Neural crest cell (in vitro differentiated cells): ENCODE measurements at regions not wholly inside any gene's neighbourhood (a gene's known extent, or its start where the extent isn't known, plus 50 kb on each side); places are given as distances from the start of the nearest gene placed in this dataset.

Experiments
- DNase-seq: peaks from one replicate; pipeline ENCODE4 v3.0.0; 2021; ENCODE audit warnings: low read depth, mixed read lengths, low spot score
- H3K27ac Mint-ChIP-seq: one replicate; pipeline ENCODE4 v1.8.0; 2021; ENCODE audit warnings: mild to moderate bottlenecking, mixed read lengths; ENCODE audit not compliant: unreplicated experiment
- H3K27me3 Mint-ChIP-seq: 2 replicates; pipeline ENCODE4 v1.8.0; 2021; ENCODE audit warnings: low read depth, mild to moderate bottlenecking, mixed read lengths
- H3K36me3 Mint-ChIP-seq: 2 replicates; pipeline ENCODE4 v1.8.0; 2021; ENCODE audit warnings: low read depth, mild to moderate bottlenecking, mixed read lengths
- H3K4me1 Mint-ChIP-seq: 2 replicates; pipeline ENCODE4 v1.8.0; 2021; ENCODE audit warnings: mixed read lengths
- H3K4me3 Mint-ChIP-seq: one replicate; pipeline ENCODE4 v1.8.0; 2021; ENCODE audit warnings: mild to moderate bottlenecking, mixed read lengths
- H3K9me3 Mint-ChIP-seq: 2 replicates; pipeline ENCODE4 v1.8.0; 2021; ENCODE audit warnings: mixed read lengths
- CTCF ChIP-seq: fragments of 200-600 bp; sonication (generic); conservative IDR thresholded peaks from 2 replicates; pipeline ENCODE4 v1.5.0; 2021; ENCODE audit warnings: antibody characterized with exemption, mild to moderate bottlenecking

DNA sequence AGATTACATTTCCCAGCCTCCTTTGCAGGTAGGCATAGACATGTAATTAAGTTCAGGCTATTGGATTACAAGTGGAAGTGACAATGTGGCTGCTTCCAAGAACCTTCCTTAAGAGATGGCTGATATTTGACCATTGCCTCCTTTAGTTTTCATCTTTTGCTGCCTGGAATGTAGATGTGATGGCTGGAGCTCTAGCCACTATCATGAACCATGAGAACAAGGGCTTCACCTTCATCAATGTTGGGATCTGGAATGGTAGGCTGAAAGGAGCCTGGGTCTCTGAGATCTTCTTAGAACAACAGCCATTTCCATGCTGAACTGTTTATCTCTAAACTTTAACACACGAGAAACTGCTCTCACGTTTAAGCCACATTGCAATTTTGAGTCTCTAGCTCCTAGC, 158.7 kb upstream of the ATP6AP2 start:
- no peak for DNase-seq
- Mint-ChIP-seq H3K36me3 (peaks cover 2% of the 10 kb centered on the region), H3K4me1 (peaks cover 11% of the 10 kb centered on the region), H3K27me3 (no peaks in the 10 kb centered on the region), H3K27ac (no peak overlapping the region), H3K4me3 (no peak overlapping the region), H3K9me3 (peaks cover 12% of the 10 kb centered on the region)
- TF ChIP-seq CTCF, result no peak

GRCh38 chrX:40420899-40421729, 159.7 kb upstream of the ATP6AP2 start:
- no peak overlapping the region for H3K4me3 Mint-ChIP-seq
- peaks cover 11% of the 10 kb centered on the region for H3K4me1 Mint-ChIP-seq
- no peaks in the 10 kb centered on the region for H3K27me3 Mint-ChIP-seq
- peaks cover 2% of the 10 kb centered on the region for H3K36me3 Mint-ChIP-seq
- no peak overlapping the region for H3K27ac Mint-ChIP-seq
- peaks cover 12% of the 10 kb centered on the region for H3K9me3 Mint-ChIP-seq
- DNase-seq, result no peak
- no peak for TF ChIP-seq CTCF

GRCh38 chrX:40418813-40419195, 162.0 kb upstream of the ATP6AP2 start:
- no peak overlapping the region for H3K27ac Mint-ChIP-seq
- H3K9me3 Mint-ChIP-seq, result peaks cover 5% of the 10 kb centered on the region
- no peak for TF ChIP-seq CTCF
- H3K36me3 Mint-ChIP-seq, result peaks cover 5% of the 10 kb centered on the region
- peaks cover 11% of the 10 kb centered on the region for H3K4me1 Mint-ChIP-seq
- no peak for DNase-seq
- H3K27me3 Mint-ChIP-seq, result no peaks in the 10 kb centered on the region
- no peak overlapping the region for H3K4me3 Mint-ChIP-seq

DNA sequence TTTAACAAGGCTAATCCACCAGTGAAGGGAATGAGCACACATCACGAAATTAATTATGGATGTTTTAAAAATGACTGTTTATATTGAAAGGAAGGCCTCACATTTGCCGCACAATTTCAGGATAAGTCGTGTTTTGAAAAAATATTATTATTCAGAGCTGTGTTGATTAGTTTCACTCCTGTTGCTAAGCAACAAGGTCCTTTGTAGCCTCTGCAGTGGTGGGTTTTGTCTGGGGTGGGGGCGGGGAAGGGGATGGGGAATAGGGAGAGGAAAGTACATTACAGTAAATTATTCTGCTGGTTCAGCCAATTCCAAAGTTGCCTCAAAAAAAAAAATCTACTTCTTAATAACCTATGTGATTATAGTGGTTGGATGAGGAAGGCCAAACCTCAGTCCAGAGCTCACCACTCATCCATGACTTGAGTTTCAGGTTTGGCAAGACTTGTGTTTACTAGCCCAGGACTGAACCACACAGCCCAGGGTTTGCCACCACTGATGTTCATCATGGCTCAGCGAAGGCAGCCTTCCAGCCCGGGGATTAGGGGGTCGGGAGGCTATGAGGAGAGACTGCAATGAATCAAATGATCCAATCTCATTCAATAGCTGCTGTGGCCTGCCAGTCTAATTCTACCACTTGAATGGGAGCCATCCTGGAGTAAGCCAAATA, 162.5 kb upstream of the ATP6AP2 start:
- peaks cover 12% of the 10 kb centered on the region for H3K4me1 Mint-ChIP-seq
- TF ChIP-seq CTCF, result no peak

DNA sequence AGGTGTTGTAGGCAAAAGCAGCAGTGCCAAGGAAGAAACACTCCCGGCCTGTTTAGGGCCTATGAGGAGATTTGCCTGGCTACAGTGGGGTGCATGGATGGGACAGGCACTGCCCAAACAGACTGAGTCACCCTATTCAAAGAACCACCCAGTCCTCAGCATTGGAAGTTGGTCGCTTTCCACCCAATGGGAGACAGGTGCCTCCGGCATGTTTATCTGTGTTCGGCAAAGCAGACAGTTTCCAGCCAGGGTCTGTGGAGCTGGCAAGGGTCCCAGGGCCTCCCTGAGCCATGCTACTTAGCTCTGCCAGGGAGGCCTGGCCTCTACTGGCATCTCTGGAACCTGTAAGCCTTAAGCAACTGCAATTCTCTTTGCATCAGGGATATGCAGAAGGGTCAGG, 165.1 kb upstream of the ATP6AP2 start:
- Mint-ChIP-seq H3K9me3 (peaks cover 11% of the 10 kb centered on the region), H3K4me3 (no peak overlapping the region), H3K27ac (no peak overlapping the region), H3K27me3 (no peaks in the 10 kb centered on the region), H3K4me1 (peaks cover 12% of the 10 kb centered on the region), H3K36me3 (peaks cover 5% of the 10 kb centered on the region)
- DNase-seq, result no peak
- no peak for TF ChIP-seq CTCF

More for the DNA sequence above, 162.5 kb upstream of the ATP6AP2 start:
- H3K27ac Mint-ChIP-seq, result no peak overlapping the region
- H3K27me3 Mint-ChIP-seq, result no peaks in the 10 kb centered on the region
- peaks cover 5% of the 10 kb centered on the region for H3K36me3 Mint-ChIP-seq
- H3K4me3 Mint-ChIP-seq, result no peak overlapping the region
- DNase-seq, result no peak
- peaks cover 5% of the 10 kb centered on the region for H3K9me3 Mint-ChIP-seq
